ENCODE measurements at regions not wholly inside any gene's neighbourhood (a gene's known extent, or its start where the extent isn't known, plus 50 kb on each side); places are given as distances from the start of the nearest gene placed in this dataset.

DNA sequence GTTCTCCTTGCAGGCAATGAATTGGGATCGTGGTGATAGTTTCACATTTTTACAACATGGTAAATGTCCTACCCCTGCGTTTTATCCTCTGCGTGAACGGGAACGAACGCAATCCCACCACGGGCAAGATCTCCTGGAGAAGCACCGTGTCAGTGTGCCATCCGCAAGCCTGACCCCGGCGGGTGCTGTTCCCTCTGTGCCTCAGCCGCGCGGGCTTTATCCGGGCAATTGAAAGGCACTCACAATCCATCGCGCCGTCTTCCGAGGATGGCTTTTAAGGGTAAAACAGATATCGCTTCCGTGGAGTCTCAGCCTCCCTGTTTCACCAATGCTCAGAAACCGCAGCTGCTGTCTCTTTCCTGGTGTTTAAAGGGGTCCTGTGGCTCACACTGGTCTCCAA is 1387.5 kb downstream of the BRD1 start:
- in situ Hi-C loops (cut with HindIII; ENCODE audit: low sequenced_read_pairs) = no loop called here
- TF ChIP-seq, protein P1, sequence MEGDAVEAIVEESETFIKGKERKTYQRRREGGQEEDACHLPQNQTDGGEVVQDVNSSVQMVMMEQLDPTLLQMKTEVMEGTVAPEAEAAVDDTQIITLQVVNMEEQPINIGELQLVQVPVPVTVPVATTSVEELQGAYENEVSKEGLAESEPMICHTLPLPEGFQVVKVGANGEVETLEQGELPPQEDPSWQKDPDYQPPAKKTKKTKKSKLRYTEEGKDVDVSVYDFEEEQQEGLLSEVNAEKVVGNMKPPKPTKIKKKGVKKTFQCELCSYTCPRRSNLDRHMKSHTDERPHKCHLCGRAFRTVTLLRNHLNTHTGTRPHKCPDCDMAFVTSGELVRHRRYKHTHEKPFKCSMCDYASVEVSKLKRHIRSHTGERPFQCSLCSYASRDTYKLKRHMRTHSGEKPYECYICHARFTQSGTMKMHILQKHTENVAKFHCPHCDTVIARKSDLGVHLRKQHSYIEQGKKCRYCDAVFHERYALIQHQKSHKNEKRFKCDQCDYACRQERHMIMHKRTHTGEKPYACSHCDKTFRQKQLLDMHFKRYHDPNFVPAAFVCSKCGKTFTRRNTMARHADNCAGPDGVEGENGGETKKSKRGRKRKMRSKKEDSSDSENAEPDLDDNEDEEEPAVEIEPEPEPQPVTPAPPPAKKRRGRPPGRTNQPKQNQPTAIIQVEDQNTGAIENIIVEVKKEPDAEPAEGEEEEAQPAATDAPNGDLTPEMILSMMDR (IDR thresholded peaks at IDR 0.05; ENCODE audit: low read depth, low read length, missing control alignments) = no peak
- no peak for DNase-seq (ENCODE audit: low read depth)
- H3K4me3 ChIP-seq (ENCODE audit: low read depth, low read length) = no peak overlapping the region

DNA sequence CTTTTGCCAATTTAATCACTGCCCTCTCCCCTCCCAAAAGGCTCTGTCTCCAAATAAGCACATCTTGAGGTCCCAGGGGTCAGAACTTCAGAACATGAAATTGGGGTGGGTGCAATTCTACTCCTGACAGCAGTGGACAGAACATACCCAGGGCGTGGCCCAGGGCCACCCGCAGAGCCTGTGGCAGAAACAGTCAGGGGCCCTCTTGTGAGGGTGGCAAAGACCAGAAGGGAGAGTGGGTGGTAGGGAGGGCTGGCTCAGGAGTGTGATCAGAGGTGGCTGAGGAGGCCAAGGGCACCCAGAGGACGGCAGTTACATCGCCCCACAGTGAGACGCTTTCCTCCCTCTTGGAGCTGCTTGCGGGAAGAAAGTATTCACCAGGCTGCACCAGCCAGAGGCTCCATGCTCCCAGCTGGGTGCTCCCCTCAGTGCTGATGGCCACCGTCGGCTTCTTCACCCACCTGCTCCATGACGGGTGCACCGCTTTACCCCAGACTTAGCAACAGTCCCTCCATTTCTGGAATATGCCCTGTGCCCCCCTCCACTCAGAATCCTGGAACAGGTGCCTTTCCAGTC is 1388.0 kb downstream of the BRD1 start:
- DNase-seq (ENCODE audit: low read depth) = no peak
- TF ChIP-seq, protein P1 (IDR thresholded peaks at IDR 0.05; ENCODE audit: low read depth, low read length, missing control alignments) = no peak
- in situ Hi-C loops (cut with HindIII; ENCODE audit: low sequenced_read_pairs) = no loop called here
- no peak overlapping the region for H3K4me3 ChIP-seq (ENCODE audit: low read depth, low read length)

DNA sequence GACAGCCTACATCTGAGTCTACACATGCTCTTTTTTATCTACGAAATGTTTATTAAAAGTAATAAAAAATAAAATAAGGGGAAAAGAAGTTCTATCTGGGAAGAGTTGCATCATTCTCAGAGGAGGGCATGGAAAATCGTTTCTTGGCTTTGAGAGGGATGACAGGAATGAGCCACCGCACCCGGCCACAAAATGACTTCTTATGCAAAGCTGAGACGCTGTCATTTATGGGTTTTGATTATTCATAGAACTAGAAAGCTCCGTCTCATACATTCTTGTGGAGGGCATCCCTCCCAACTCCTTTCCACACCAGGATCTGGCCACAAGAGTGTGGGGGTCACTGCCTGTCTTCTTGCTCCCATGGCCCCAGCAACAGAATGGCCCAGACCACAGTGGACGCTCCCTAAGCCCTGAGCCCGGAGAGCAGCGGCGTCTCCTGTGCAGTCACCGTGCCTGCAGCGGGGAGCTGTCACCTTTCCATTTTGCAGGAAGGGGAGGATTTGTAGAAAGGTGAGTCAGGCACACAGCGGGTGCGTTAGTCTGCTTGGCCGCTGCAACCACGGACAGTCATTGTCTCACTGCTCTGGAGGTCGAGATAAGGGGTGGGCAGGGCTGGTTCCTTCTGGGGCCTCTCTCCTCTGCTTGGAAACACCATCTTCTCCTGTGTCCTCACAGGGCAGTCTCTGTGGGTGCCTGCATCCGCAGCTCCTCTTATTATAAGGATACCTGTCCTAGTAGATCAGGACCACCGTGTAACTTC is 1388.7 kb downstream of the BRD1 start:
- TF ChIP-seq, protein P1 (IDR thresholded peaks at IDR 0.05; ENCODE audit: low read depth, low read length, missing control alignments) = no peak

DNA sequence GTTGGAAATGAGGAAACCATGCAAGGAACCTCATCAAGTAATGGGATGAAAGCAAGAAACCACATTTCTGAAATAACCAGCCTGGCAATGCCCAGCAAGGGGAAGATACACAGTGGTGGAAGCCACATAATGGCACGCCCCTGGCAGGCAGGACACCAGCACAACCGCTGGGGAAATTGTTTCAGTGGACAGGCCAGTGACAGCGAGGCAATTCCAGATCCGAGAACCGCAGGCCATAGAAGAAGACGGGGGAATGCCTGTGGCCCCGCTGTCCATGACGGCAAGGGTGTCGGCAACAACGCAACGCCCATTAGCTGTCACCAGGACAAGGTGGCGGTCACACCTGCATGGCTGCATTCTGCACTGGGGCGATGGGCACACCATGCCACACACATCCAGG is 1389.6 kb downstream of the BRD1 start:
- in situ Hi-C loops (cut with HindIII; ENCODE audit: low sequenced_read_pairs) = no loop called here
- DNase-seq (ENCODE audit: low read depth) = no peak
- TF ChIP-seq, protein P1 (IDR thresholded peaks at IDR 0.05; ENCODE audit: low read depth, low read length, missing control alignments) = no peak
- no peak overlapping the region for H3K4me3 ChIP-seq (ENCODE audit: low read depth, low read length)

More for the DNA sequence above, 1388.7 kb downstream of the BRD1 start:
- no peak overlapping the region for H3K4me3 ChIP-seq (ENCODE audit: low read depth, low read length)
- in situ Hi-C loops (cut with HindIII; ENCODE audit: low sequenced_read_pairs) = no loop called here
- no peak for DNase-seq (ENCODE audit: low read depth)

DNA sequence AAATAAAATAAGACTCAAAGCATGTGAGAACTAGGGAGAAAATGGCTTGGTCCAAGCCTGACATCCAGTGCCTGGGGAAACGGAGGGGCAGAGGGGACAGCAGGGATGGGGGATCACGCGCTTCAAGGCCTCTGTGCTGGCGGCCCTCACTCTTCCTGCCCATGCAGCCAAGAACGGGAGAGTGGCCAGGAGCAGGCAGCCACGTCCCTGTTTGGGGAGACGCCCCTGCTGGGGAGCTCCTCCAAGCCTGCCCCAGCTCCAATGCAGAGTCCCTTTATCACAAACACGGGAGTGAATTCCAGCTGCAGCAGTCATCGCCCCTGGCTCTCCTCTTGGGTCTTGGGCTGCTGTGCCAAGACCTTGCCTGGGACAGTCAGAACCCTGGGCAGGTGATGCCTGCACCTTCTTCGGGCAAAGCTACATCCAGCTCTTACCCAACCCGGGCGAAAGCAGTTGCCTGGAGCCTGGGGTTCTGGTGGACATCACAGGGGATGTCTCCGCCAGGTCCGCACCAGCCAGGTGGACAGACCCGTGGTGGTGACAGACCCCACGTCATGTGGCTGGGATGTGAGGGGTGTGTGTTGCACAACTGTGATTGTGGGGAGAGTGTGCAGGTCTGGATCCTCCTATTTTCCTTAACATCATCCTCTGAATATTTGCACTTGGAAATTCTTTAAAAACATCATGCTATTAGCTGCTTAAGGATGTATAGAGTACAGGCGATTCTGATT is 1391.3 kb downstream of the BRD1 start:
- DNase-seq (ENCODE audit: low read depth) = no peak
- in situ Hi-C loops (cut with HindIII; ENCODE audit: low sequenced_read_pairs) = no loop called here
- H3K4me3 ChIP-seq (ENCODE audit: low read depth, low read length) = no peak overlapping the region
- TF ChIP-seq, protein P1 (IDR thresholded peaks at IDR 0.05; ENCODE audit: low read depth, low read length, missing control alignments) = no peak

DNA sequence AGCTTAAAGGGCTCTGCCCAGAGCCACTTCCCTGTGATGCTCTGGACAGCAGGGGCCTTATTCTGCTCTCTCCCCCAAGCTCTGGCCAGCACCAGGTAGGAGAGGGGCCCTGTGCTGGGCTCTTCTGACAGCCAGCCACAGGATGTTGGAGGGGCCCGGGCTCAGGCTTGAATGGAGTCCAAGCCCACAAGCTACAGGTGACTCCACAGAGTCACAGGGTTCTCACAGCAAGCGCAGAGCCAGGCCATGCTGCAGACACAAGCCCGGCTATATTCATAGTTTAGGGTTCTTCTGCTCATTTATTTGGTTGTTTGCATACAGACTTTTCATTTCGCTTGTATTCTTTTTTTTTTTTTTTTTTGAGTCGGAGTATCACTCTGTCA is 1392.8 kb downstream of the BRD1 start:
- DNase-seq (ENCODE audit: low read depth) = no peak
- H3K4me3 ChIP-seq (ENCODE audit: low read depth, low read length) = no peak overlapping the region
- in situ Hi-C loops (cut with HindIII; ENCODE audit: low sequenced_read_pairs) = no loop called here
- TF ChIP-seq, protein P1 (IDR thresholded peaks at IDR 0.05; ENCODE audit: low read depth, low read length, missing control alignments) = no peak
